Lower lobe of right lung (tissue), 2 donors: ENCODE measurements at regions not wholly inside any gene's neighbourhood (a gene's known extent, or its start where the extent isn't known, plus 50 kb on each side); places are given as distances from the start of the nearest gene placed in this dataset.

Source experiments
- ATAC-seq, 2 donors: fragments of 200-7000 bp; cut with Tn5 transposase; one replicate each; pipeline ENCODE4 v1.9.1; 2020 to 2022; ENCODE audit warnings: mild to moderate bottlenecking in 2 of 2, moderate library complexity in 2 of 2
- DNase-seq: peaks from one replicate; pipeline ENCODE4 v3.0.0-alpha.2; 2020
- H3K27ac ChIP-seq: fragments of 200-600 bp; one replicate; pipeline ENCODE4 v1.8.0; 2022
- H3K27me3 ChIP-seq: fragments of 200-600 bp; one replicate; pipeline ENCODE4 v1.8.0; 2022; ENCODE audit warnings: low read depth
- H3K36me3 ChIP-seq: fragments of 200-600 bp; one replicate; pipeline ENCODE4 v1.8.0; 2022; ENCODE audit warnings: mild to moderate bottlenecking
- H3K4me1 ChIP-seq: fragments of 200-600 bp; one replicate; pipeline ENCODE4 v1.8.0; 2022
- H3K4me3 ChIP-seq: fragments of 200-600 bp; one replicate; pipeline ENCODE4 v1.8.0; 2022; ENCODE audit warnings: mild to moderate bottlenecking
- H3K9me3 ChIP-seq: fragments of 200-600 bp; one replicate; pipeline ENCODE4 v1.8.0; 2022
- CTCF ChIP-seq: fragments of 200-600 bp; IDR thresholded peaks from one replicate; pipeline ENCODE4 v1.8.0; 2022; ENCODE audit warnings: antibody characterized with exemption, mild to moderate bottlenecking
- intact Hi-C: fragments of 100-400 bp; cut with DNase I; formaldehyde crosslinking; loops from one replicate; pipeline ENCODE4 v1.11.0; 2022
- donor health status: DM: no; HTN: yes; CAD: no; lungs with severe emphysema.

- Histone ChIP-seq H3K27me3 (no peaks in the 10 kb centered on the region), H3K36me3 (no peaks in the 10 kb centered on the region), H3K27ac (no peak overlapping the region), H3K4me1 (no peaks in the 10 kb centered on the region), H3K4me3 (no peak overlapping the region), H3K9me3 (no peaks in the 10 kb centered on the region)
- ATAC-seq (no peak), DNase-seq (no peak)
- no peak for TF ChIP-seq CTCF
- intact Hi-C loops, result no loop called here
These were observed 58.8 kb upstream of the DOCK1 start for GRCh38 chr10:126846469-126846868.

- Histone ChIP-seq H3K27me3 (no peaks in the 10 kb centered on the region), H3K36me3 (no peaks in the 10 kb centered on the region), H3K4me1 (no peaks in the 10 kb centered on the region), H3K4me3 (no peak overlapping the region), H3K27ac (no peak overlapping the region), H3K9me3 (no peaks in the 10 kb centered on the region)
- no peak for ATAC-seq
- intact Hi-C loops, result no loop called here
- no peak for TF ChIP-seq CTCF
- no peak for DNase-seq
These were observed 58.3 kb upstream of the DOCK1 start for GRCh38 chr10:126846959-126847358.

- ATAC-seq, result no peak
- H3K27ac ChIP-seq, result no peak overlapping the region
- no peaks in the 10 kb centered on the region for H3K9me3 ChIP-seq
- H3K36me3 ChIP-seq, result no peaks in the 10 kb centered on the region
- no peaks in the 10 kb centered on the region for H3K4me1 ChIP-seq
- H3K4me3 ChIP-seq, result no peak overlapping the region
- no peaks in the 10 kb centered on the region for H3K27me3 ChIP-seq
- no peak for DNase-seq
- intact Hi-C loops, result no loop called here
- no peak for TF ChIP-seq CTCF
These were observed 57.6 kb upstream of the DOCK1 start for GRCh38 chr10:126847666-126848065.

GRCh38 chr10:126849646-126850045 lies 55.6 kb upstream of the DOCK1 start:
- intact Hi-C loops, result no loop called here
- no peaks in the 10 kb centered on the region for H3K36me3 ChIP-seq
- DNase-seq (no peak), ATAC-seq (no peak)
- TF ChIP-seq CTCF, result no peak
- H3K27ac ChIP-seq, result no peak overlapping the region
- H3K27me3 ChIP-seq, result no peaks in the 10 kb centered on the region
- no peaks in the 10 kb centered on the region for H3K4me1 ChIP-seq
- H3K9me3 ChIP-seq, result no peaks in the 10 kb centered on the region
- H3K4me3 ChIP-seq, result no peak overlapping the region

- intact Hi-C loops, result no loop called here
- no peaks in the 10 kb centered on the region for H3K36me3 ChIP-seq
- no peaks in the 10 kb centered on the region for H3K27me3 ChIP-seq
- ATAC-seq (no peak), DNase-seq (no peak)
- H3K27ac ChIP-seq, result no peak overlapping the region
- no peak overlapping the region for H3K4me3 ChIP-seq
- H3K4me1 ChIP-seq, result no peaks in the 10 kb centered on the region
- no peak for TF ChIP-seq CTCF
- H3K9me3 ChIP-seq, result no peaks in the 10 kb centered on the region
These were observed 53.7 kb upstream of the DOCK1 start for GRCh38 chr10:126851414-126852108.
